H1 (cell line): ENCODE measurements at regions not wholly inside any gene's neighbourhood (a gene's known extent, or its start where the extent isn't known, plus 50 kb on each side); places are given as distances from the start of the nearest gene placed in this dataset.

Source experiments
- CHD1 ChIP-seq: IDR thresholded peaks from 2 replicates; pipeline ENCODE4 v1.6.1; 2012; ENCODE audit warnings: low read depth, low read length, improper control_type of control experiment
- CTBP2 ChIP-seq: IDR thresholded peaks from 2 replicates; pipeline ENCODE4 v1.7.0; 2011; ENCODE audit warnings: borderline replicate concordance, mild to moderate bottlenecking, moderate library complexity, mixed read lengths, low read length; ENCODE audit not compliant: insufficient read depth, insufficient read length
- MAX ChIP-seq: IDR thresholded peaks from 2 replicates; pipeline ENCODE4 v1.6.1; 2012; ENCODE audit warnings: inconsistent platforms
- TF ChIP-seq, protein P1 (sequence below): fragments of 300-600 bp; sonication (generic); IDR thresholded peaks from 2 replicates; pipeline ENCODE4 v1.7.1; 2012; ENCODE audit warnings: low read length, moderate library complexity, mild to moderate bottlenecking, inconsistent platforms; ENCODE audit not compliant: insufficient replicate concordance

- TF ChIP-seq, protein P1, sequence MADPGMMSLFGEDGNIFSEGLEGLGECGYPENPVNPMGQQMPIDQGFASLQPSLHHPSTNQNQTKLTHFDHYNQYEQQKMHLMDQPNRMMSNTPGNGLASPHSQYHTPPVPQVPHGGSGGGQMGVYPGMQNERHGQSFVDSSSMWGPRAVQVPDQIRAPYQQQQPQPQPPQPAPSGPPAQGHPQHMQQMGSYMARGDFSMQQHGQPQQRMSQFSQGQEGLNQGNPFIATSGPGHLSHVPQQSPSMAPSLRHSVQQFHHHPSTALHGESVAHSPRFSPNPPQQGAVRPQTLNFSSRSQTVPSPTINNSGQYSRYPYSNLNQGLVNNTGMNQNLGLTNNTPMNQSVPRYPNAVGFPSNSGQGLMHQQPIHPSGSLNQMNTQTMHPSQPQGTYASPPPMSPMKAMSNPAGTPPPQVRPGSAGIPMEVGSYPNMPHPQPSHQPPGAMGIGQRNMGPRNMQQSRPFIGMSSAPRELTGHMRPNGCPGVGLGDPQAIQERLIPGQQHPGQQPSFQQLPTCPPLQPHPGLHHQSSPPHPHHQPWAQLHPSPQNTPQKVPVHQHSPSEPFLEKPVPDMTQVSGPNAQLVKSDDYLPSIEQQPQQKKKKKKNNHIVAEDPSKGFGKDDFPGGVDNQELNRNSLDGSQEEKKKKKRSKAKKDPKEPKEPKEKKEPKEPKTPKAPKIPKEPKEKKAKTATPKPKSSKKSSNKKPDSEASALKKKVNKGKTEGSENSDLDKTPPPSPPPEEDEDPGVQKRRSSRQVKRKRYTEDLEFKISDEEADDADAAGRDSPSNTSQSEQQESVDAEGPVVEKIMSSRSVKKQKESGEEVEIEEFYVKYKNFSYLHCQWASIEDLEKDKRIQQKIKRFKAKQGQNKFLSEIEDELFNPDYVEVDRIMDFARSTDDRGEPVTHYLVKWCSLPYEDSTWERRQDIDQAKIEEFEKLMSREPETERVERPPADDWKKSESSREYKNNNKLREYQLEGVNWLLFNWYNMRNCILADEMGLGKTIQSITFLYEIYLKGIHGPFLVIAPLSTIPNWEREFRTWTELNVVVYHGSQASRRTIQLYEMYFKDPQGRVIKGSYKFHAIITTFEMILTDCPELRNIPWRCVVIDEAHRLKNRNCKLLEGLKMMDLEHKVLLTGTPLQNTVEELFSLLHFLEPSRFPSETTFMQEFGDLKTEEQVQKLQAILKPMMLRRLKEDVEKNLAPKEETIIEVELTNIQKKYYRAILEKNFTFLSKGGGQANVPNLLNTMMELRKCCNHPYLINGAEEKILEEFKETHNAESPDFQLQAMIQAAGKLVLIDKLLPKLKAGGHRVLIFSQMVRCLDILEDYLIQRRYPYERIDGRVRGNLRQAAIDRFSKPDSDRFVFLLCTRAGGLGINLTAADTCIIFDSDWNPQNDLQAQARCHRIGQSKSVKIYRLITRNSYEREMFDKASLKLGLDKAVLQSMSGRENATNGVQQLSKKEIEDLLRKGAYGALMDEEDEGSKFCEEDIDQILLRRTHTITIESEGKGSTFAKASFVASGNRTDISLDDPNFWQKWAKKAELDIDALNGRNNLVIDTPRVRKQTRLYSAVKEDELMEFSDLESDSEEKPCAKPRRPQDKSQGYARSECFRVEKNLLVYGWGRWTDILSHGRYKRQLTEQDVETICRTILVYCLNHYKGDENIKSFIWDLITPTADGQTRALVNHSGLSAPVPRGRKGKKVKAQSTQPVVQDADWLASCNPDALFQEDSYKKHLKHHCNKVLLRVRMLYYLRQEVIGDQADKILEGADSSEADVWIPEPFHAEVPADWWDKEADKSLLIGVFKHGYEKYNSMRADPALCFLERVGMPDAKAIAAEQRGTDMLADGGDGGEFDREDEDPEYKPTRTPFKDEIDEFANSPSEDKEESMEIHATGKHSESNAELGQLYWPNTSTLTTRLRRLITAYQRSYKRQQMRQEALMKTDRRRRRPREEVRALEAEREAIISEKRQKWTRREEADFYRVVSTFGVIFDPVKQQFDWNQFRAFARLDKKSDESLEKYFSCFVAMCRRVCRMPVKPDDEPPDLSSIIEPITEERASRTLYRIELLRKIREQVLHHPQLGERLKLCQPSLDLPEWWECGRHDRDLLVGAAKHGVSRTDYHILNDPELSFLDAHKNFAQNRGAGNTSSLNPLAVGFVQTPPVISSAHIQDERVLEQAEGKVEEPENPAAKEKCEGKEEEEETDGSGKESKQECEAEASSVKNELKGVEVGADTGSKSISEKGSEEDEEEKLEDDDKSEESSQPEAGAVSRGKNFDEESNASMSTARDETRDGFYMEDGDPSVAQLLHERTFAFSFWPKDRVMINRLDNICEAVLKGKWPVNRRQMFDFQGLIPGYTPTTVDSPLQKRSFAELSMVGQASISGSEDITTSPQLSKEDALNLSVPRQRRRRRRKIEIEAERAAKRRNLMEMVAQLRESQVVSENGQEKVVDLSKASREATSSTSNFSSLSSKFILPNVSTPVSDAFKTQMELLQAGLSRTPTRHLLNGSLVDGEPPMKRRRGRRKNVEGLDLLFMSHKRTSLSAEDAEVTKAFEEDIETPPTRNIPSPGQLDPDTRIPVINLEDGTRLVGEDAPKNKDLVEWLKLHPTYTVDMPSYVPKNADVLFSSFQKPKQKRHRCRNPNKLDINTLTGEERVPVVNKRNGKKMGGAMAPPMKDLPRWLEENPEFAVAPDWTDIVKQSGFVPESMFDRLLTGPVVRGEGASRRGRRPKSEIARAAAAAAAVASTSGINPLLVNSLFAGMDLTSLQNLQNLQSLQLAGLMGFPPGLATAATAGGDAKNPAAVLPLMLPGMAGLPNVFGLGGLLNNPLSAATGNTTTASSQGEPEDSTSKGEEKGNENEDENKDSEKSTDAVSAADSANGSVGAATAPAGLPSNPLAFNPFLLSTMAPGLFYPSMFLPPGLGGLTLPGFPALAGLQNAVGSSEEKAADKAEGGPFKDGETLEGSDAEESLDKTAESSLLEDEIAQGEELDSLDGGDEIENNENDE: no peak
- no peak for TF ChIP-seq CTBP2
- no peak for TF ChIP-seq MAX
- TF ChIP-seq CHD1: no peak
These were observed 1705.5 kb downstream of the SLITRK1 start (continued) for GRCh38 chr13:82176751-82177150.
